ENCODE measurements at regions not wholly inside any gene's neighbourhood (a gene's known extent, or its start where the extent isn't known, plus 50 kb on each side); places are given as distances from the start of the nearest gene placed in this dataset.

- DNase-seq: no peak
- no peak for FAIRE-seq
- H3K4me3 ChIP-seq (ENCODE audit: low read length in 3 of 3): no peak overlapping the region
- intact Hi-C loops (cut with DNase I): no loop called here
- no peaks in the 10 kb centered on the region for H3K36me3 ChIP-seq (ENCODE audit: control insufficient read depth in 2 of 3, insufficient read depth in 3 of 3, low read length in 3 of 3)
- no peak overlapping the region for H3K27ac ChIP-seq (ENCODE audit: low read depth in 2 of 2, low read length in 2 of 2)
- TF ChIP-seq, protein P1, sequence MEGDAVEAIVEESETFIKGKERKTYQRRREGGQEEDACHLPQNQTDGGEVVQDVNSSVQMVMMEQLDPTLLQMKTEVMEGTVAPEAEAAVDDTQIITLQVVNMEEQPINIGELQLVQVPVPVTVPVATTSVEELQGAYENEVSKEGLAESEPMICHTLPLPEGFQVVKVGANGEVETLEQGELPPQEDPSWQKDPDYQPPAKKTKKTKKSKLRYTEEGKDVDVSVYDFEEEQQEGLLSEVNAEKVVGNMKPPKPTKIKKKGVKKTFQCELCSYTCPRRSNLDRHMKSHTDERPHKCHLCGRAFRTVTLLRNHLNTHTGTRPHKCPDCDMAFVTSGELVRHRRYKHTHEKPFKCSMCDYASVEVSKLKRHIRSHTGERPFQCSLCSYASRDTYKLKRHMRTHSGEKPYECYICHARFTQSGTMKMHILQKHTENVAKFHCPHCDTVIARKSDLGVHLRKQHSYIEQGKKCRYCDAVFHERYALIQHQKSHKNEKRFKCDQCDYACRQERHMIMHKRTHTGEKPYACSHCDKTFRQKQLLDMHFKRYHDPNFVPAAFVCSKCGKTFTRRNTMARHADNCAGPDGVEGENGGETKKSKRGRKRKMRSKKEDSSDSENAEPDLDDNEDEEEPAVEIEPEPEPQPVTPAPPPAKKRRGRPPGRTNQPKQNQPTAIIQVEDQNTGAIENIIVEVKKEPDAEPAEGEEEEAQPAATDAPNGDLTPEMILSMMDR (IDR thresholded peaks at IDR 0.05; ENCODE audit: borderline replicate concordance, extremely low read depth, insufficient read depth): no peak
- H3K27me3 ChIP-seq (ENCODE audit: control insufficient read depth, insufficient read depth, low read length): no peaks in the 10 kb centered on the region
- no peak overlapping the region for H3K9ac ChIP-seq (ENCODE audit: low read length in 3 of 3)
- H3K4me1 ChIP-seq (ENCODE audit: control insufficient read depth in 2 of 3, insufficient read depth in 2 of 3, low read depth in 1 of 3, low read length in 3 of 3): no peaks in the 10 kb centered on the region
- peaks cover 0 to 3% (median 0%) of the 10 kb centered on the region in 3 donors for H3K9me3 ChIP-seq (ENCODE audit: control insufficient read depth in 2 of 3, insufficient read depth in 1 of 3, low read length in 3 of 3)
These were observed 304.7 kb upstream of the TMEM132C start for GRCh38 chr12:127962303-127962702.

GRCh38 chr12:127963933-127964332 is 303.0 kb upstream of the TMEM132C start:
- TF ChIP-seq, protein P1 (IDR thresholded peaks at IDR 0.05; ENCODE audit: borderline replicate concordance, extremely low read depth, insufficient read depth): no peak
- H3K4me1 ChIP-seq (ENCODE audit: control insufficient read depth in 2 of 3, insufficient read depth in 2 of 3, low read depth in 1 of 3, low read length in 3 of 3): no peaks in the 10 kb centered on the region
- FAIRE-seq (no peak), DNase-seq (no peak)
- H3K27me3 ChIP-seq (ENCODE audit: control insufficient read depth, insufficient read depth, low read length): no peaks in the 10 kb centered on the region
- peaks cover 0 to 3% (median 0%) of the 10 kb centered on the region in 3 donors for H3K9me3 ChIP-seq (ENCODE audit: control insufficient read depth in 2 of 3, insufficient read depth in 1 of 3, low read length in 3 of 3)
- H3K9ac ChIP-seq (ENCODE audit: low read length in 3 of 3): no peak overlapping the region
- no peaks in the 10 kb centered on the region for H3K36me3 ChIP-seq (ENCODE audit: control insufficient read depth in 2 of 3, insufficient read depth in 3 of 3, low read length in 3 of 3)
- no peak overlapping the region for H3K27ac ChIP-seq (ENCODE audit: low read depth in 2 of 2, low read length in 2 of 2)
- intact Hi-C loops (cut with DNase I): no loop called here
- no peak overlapping the region for H3K4me3 ChIP-seq (ENCODE audit: low read length in 3 of 3)

GRCh38 chr12:127964717-127965116 is 302.3 kb upstream of the TMEM132C start:
- Histone ChIP-seq H3K4me3 (ENCODE audit: low read length in 3 of 3) (no peak overlapping the region), H3K36me3 (ENCODE audit: control insufficient read depth in 2 of 3, insufficient read depth in 3 of 3, low read length in 3 of 3) (no peaks in the 10 kb centered on the region), H3K9me3 (ENCODE audit: control insufficient read depth in 2 of 3, insufficient read depth in 1 of 3, low read length in 3 of 3) (peaks cover 0 to 3% (median 0%) of the 10 kb centered on the region in 3 donors), H3K4me1 (ENCODE audit: control insufficient read depth in 2 of 3, insufficient read depth in 2 of 3, low read depth in 1 of 3, low read length in 3 of 3) (no peaks in the 10 kb centered on the region), H3K27me3 (ENCODE audit: control insufficient read depth, insufficient read depth, low read length) (no peaks in the 10 kb centered on the region), H3K9ac (ENCODE audit: low read length in 3 of 3) (no peak overlapping the region), H3K27ac (ENCODE audit: low read depth in 2 of 2, low read length in 2 of 2) (no peak overlapping the region)
- TF ChIP-seq, protein P1 (IDR thresholded peaks at IDR 0.05; ENCODE audit: borderline replicate concordance, extremely low read depth, insufficient read depth): no peak
- intact Hi-C loops (cut with DNase I): no loop called here
- DNase-seq (no peak), FAIRE-seq (no peak)

DNA sequence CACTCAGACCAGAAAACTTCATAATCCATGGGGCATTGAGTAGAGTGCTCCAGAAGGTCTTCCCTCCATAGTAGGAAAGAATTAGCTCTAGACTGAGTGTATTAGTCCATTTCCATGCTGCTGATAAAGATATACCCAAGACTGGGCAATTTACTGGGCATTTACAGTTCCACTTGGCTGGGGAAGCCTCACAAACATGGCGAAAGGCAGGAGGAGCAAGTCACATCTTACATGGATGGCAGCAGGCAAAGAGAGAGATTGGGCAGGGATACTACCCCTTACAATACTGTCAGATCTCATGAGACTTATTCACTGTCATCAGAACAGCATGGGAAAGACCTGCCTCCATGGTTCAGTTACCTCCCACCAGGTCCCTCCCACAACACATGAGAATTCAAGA is 300.6 kb upstream of the TMEM132C start:
- DNase-seq (no peak), FAIRE-seq (no peak)
- intact Hi-C loops (cut with DNase I): no loop called here
- no peaks in the 10 kb centered on the region for H3K27me3 ChIP-seq (ENCODE audit: control insufficient read depth, insufficient read depth, low read length)
- peaks cover 0 to 3% (median 0%) of the 10 kb centered on the region in 3 donors for H3K9me3 ChIP-seq (ENCODE audit: control insufficient read depth in 2 of 3, insufficient read depth in 1 of 3, low read length in 3 of 3)
- H3K36me3 ChIP-seq (ENCODE audit: control insufficient read depth in 2 of 3, insufficient read depth in 3 of 3, low read length in 3 of 3): no peaks in the 10 kb centered on the region
- H3K4me1 ChIP-seq (ENCODE audit: control insufficient read depth in 2 of 3, insufficient read depth in 2 of 3, low read depth in 1 of 3, low read length in 3 of 3): no peaks in the 10 kb centered on the region
- TF ChIP-seq, protein P1 (IDR thresholded peaks at IDR 0.05; ENCODE audit: borderline replicate concordance, extremely low read depth, insufficient read depth): no peak
- no peak overlapping the region for H3K9ac ChIP-seq (ENCODE audit: low read length in 3 of 3)
- H3K4me3 ChIP-seq (ENCODE audit: low read length in 3 of 3): no peak overlapping the region
- no peak overlapping the region for H3K27ac ChIP-seq (ENCODE audit: low read depth in 2 of 2, low read length in 2 of 2)
